Panc1 (cell line): ENCODE measurements at regions not wholly inside any gene's neighbourhood (a gene's known extent, or its start where the extent isn't known, plus 50 kb on each side); places are given as distances from the start of the nearest gene placed in this dataset.

Experiments used
- POLR2AphosphoS5 ChIP-seq: IDR thresholded peaks from 2 replicates; pipeline ENCODE4 v1.6.1; 2012; ENCODE audit warnings: mild to moderate bottlenecking, low read depth, low read length, moderate library complexity
- TF ChIP-seq, protein P1 (sequence below): fragments of 450-650 bp; IDR thresholded peaks from 2 replicates; pipeline ENCODE4 v1.5.1; 2017; ENCODE audit warnings: mild to moderate bottlenecking
- TF ChIP-seq, protein P2 (sequence below), 2 experiments: IDR thresholded peaks; 2 replicates each; pipeline ENCODE4 v1.6.1; 2011 to 2012; ENCODE audit warnings: low read depth in 2 of 2, control low read depth in 1 of 2, low read length in 1 of 2, mild to moderate bottlenecking in 1 of 2, moderate library complexity in 1 of 2; ENCODE audit not compliant: insufficient read depth in 1 of 2

DNA sequence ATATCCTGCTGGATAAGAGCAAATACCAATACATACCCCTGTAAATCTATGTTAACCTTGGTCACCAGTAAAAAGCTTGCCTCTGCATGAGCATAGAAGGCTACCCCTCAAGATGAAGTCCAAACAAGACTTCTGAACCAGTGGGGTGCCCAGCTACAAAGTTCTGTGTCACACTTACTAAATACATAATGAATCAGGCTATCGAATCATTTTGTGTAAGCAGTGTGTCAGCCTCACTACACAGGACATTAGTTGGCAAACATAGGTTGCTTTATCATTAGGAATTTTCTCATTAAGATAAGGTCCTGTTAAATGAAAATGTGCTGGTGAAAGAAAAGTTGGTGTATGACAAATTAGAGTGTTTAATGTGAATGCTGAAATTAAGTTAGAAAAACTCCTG lies 452.0 kb downstream of the MFSD1 start:
- TF ChIP-seq, protein P1, sequence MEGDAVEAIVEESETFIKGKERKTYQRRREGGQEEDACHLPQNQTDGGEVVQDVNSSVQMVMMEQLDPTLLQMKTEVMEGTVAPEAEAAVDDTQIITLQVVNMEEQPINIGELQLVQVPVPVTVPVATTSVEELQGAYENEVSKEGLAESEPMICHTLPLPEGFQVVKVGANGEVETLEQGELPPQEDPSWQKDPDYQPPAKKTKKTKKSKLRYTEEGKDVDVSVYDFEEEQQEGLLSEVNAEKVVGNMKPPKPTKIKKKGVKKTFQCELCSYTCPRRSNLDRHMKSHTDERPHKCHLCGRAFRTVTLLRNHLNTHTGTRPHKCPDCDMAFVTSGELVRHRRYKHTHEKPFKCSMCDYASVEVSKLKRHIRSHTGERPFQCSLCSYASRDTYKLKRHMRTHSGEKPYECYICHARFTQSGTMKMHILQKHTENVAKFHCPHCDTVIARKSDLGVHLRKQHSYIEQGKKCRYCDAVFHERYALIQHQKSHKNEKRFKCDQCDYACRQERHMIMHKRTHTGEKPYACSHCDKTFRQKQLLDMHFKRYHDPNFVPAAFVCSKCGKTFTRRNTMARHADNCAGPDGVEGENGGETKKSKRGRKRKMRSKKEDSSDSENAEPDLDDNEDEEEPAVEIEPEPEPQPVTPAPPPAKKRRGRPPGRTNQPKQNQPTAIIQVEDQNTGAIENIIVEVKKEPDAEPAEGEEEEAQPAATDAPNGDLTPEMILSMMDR = no peak
- TF ChIP-seq POLR2AphosphoS5 = no peak
- TF ChIP-seq, protein P2, sequence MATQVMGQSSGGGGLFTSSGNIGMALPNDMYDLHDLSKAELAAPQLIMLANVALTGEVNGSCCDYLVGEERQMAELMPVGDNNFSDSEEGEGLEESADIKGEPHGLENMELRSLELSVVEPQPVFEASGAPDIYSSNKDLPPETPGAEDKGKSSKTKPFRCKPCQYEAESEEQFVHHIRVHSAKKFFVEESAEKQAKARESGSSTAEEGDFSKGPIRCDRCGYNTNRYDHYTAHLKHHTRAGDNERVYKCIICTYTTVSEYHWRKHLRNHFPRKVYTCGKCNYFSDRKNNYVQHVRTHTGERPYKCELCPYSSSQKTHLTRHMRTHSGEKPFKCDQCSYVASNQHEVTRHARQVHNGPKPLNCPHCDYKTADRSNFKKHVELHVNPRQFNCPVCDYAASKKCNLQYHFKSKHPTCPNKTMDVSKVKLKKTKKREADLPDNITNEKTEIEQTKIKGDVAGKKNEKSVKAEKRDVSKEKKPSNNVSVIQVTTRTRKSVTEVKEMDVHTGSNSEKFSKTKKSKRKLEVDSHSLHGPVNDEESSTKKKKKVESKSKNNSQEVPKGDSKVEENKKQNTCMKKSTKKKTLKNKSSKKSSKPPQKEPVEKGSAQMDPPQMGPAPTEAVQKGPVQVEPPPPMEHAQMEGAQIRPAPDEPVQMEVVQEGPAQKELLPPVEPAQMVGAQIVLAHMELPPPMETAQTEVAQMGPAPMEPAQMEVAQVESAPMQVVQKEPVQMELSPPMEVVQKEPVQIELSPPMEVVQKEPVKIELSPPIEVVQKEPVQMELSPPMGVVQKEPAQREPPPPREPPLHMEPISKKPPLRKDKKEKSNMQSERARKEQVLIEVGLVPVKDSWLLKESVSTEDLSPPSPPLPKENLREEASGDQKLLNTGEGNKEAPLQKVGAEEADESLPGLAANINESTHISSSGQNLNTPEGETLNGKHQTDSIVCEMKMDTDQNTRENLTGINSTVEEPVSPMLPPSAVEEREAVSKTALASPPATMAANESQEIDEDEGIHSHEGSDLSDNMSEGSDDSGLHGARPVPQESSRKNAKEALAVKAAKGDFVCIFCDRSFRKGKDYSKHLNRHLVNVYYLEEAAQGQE (IDR thresholded peaks at IDR 0.05; ENCODE audit: insufficient read depth in 1 of 2, low read depth in 2 of 2, low read length in 1 of 2) = no peak
